Esophagus muscularis mucosa (tissue), 4 donors: ENCODE measurements at regions not wholly inside any gene's neighbourhood (a gene's known extent, or its start where the extent isn't known, plus 50 kb on each side); places are given as distances from the start of the nearest gene placed in this dataset.

Experiments used
- DNase-seq: peaks from one replicate; pipeline ENCODE4 v3.0.0-alpha.2; 2017; ENCODE audit errors: extremely low spot score
- H3K27ac ChIP-seq, 4 donors: fragments of 200-600 bp; sonication (generic); replicated peaks in 1 of 4; 1 replicate in 3 of 4; 2 replicates in 1 of 4; pipeline ENCODE4 v1.5.1; 2016 to 2019; ENCODE audit warnings: mild to moderate bottlenecking in 1 of 4
- H3K27me3 ChIP-seq, 4 donors: fragments of 200-600 bp; sonication (generic); one replicate each; pipeline versions ENCODE4 v1.5.1 to v1.6.0; 2016 to 2019
- H3K36me3 ChIP-seq, 4 donors: fragments of 200-600 bp; sonication (generic); one replicate each; pipeline ENCODE4 v1.5.1; 2016 to 2019
- H3K4me1 ChIP-seq, 4 donors: fragments of 200-600 bp; sonication (generic); one replicate each; pipeline ENCODE4 v1.5.1; 2016 to 2019
- H3K4me3 ChIP-seq, 4 donors: fragments of 200-600 bp; sonication (generic); 1 replicate in 2 of 4; 2 replicates in 2 of 4; pipeline ENCODE4 v1.5.1; 2016 to 2019; ENCODE audit warnings: mild to moderate bottlenecking in 4 of 4, moderate library complexity in 1 of 4
- H3K9me3 ChIP-seq, 4 donors: fragments of 200-600 bp; sonication (generic); 1 replicate in 3 of 4; 2 replicates in 1 of 4; pipeline ENCODE4 v1.5.1; 2016 to 2019
- CTCF ChIP-seq, 3 experiments: fragments of 200-600 bp in 2 of 3; fragments of 450-650 bp in 1 of 3; sonication (generic) in 2 of 3; IDR thresholded peaks; one replicate each; pipeline ENCODE4 v1.5.1; 2017 to 2019; ENCODE audit warnings: antibody characterized with exemption in 3 of 3, mild to moderate bottlenecking in 2 of 3, moderate library complexity in 1 of 3
- EP300 ChIP-seq: sonication (generic); formaldehyde crosslinking; IDR thresholded peaks from one replicate; pipeline ENCODE4 v1.6.1; 2017; ENCODE audit warnings: antibody characterized with exemption
- POLR2A ChIP-seq: fragments of 450-650 bp; IDR thresholded peaks from one replicate; pipeline ENCODE4 v1.6.1; 2017; ENCODE audit warnings: antibody characterized with exemption, moderate library complexity, mild to moderate bottlenecking, low read depth
- POLR2AphosphoS5 ChIP-seq, 2 donors: sonication (generic); formaldehyde crosslinking; IDR thresholded peaks; one replicate each; pipeline ENCODE4 v1.6.1; 2017; ENCODE audit warnings: antibody characterized with exemption in 2 of 2
- WGBS: methylation state at CpG from one replicate; pipeline ENCODE4 v1.1.5; 2018; 5-methylcytosine and 5-hydroxymethylcytosine counted together
- intact Hi-C: fragments of 100-400 bp; cut with DNase I; formaldehyde crosslinking; loops from one replicate; pipeline ENCODE4 v1.15.1; 2023

GRCh38 chrX:20715176-20715575, 448.5 kb upstream of the RPS6KA3 start:
- intact Hi-C loops, result no loop called here
- DNase-seq, result no peak
- H3K27me3 ChIP-seq, result no peaks in the 10 kb centered on the region
- H3K4me1 ChIP-seq, result no peaks in the 10 kb centered on the region
- no peak for TF ChIP-seq CTCF (IDR thresholded peaks at IDR 0.05)
- TF ChIP-seq EP300, result no peak
- TF ChIP-seq POLR2AphosphoS5 (IDR thresholded peaks at IDR 0.05), result no peak
- TF ChIP-seq POLR2A, result no peak
- no peaks in the 10 kb centered on the region for H3K9me3 ChIP-seq
- H3K4me3 ChIP-seq, result no peak overlapping the region
- 79% methylated on average over 3 of the region's 3 CpGs for WGBS
- no peak overlapping the region for H3K27ac ChIP-seq
- no peaks in the 10 kb centered on the region for H3K36me3 ChIP-seq

DNA sequence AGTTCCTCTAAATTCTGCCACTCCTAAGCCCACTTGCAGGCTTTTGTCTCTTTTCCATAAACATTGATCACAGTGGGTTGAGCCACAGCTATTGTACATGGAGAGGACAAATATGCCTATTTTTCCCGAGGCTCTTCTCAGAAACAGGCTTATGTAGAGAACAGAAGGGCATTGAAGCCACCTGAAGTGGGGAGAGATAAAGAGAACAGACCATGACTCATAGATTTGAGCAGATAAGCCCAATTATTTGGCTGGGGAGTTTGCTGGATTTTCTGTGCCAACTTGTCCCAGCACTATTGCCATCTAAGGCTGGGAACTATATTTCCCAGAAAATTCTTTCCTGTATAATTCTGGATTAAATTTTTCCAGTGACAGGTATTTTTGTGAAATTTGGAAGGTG, 446.1 kb upstream of the RPS6KA3 start:
- Histone ChIP-seq H3K4me3 (no peak overlapping the region), H3K27me3 (no peaks in the 10 kb centered on the region), H3K9me3 (no peaks in the 10 kb centered on the region), H3K36me3 (no peaks in the 10 kb centered on the region), H3K27ac (no peak overlapping the region), H3K4me1 (no peaks in the 10 kb centered on the region)
- intact Hi-C loops, result no loop called here
- no peak for TF ChIP-seq CTCF (IDR thresholded peaks at IDR 0.05)
- no peak for TF ChIP-seq POLR2A
- no peak for TF ChIP-seq EP300
- TF ChIP-seq POLR2AphosphoS5 (IDR thresholded peaks at IDR 0.05), result no peak
- DNase-seq, result no peak
- WGBS, result 45% methylated on average over 1 of the region's 1 CpG

GRCh38 chrX:20711366-20711765, 444.7 kb upstream of the RPS6KA3 start:
- Histone ChIP-seq H3K4me1 (no peaks in the 10 kb centered on the region), H3K9me3 (no peaks in the 10 kb centered on the region), H3K27ac (no peak overlapping the region), H3K4me3 (no peak overlapping the region), H3K36me3 (no peaks in the 10 kb centered on the region), H3K27me3 (no peaks in the 10 kb centered on the region)
- DNase-seq, result no peak
- TF ChIP-seq EP300 (no peak), CTCF (IDR thresholded peaks at IDR 0.05) (no peak), POLR2A (no peak), POLR2AphosphoS5 (IDR thresholded peaks at IDR 0.05) (no peak)
- intact Hi-C loops, result no loop called here
- 58% methylated on average over 3 of the region's 3 CpGs for WGBS

GRCh38 chrX:20693078-20693477, 426.4 kb upstream of the RPS6KA3 start:
- H3K9me3 ChIP-seq, result peaks cover 0 to 3% (median 0%) of the 10 kb centered on the region in 4 donors
- H3K4me1 ChIP-seq, result no peaks in the 10 kb centered on the region
- no peaks in the 10 kb centered on the region for H3K36me3 ChIP-seq
- no peak overlapping the region for H3K4me3 ChIP-seq
- TF ChIP-seq CTCF (IDR thresholded peaks at IDR 0.05) (no peak), POLR2AphosphoS5 (IDR thresholded peaks at IDR 0.05) (no peak), EP300 (no peak), POLR2A (no peak)
- DNase-seq, result no peak
- H3K27ac ChIP-seq, result no peak overlapping the region
- no peaks in the 10 kb centered on the region for H3K27me3 ChIP-seq
- 72% methylated on average over 2 of the region's 2 CpGs for WGBS
- intact Hi-C loops, result no loop called here

- intact Hi-C loops, result no loop called here
- TF ChIP-seq EP300 (no peak), POLR2A (no peak), CTCF (IDR thresholded peaks at IDR 0.05) (no peak), POLR2AphosphoS5 (IDR thresholded peaks at IDR 0.05) (no peak)
- Histone ChIP-seq H3K9me3 (peaks cover 0 to 3% (median 0%) of the 10 kb centered on the region in 4 donors), H3K4me3 (no peak overlapping the region), H3K36me3 (no peaks in the 10 kb centered on the region), H3K27ac (no peak overlapping the region), H3K27me3 (no peaks in the 10 kb centered on the region), H3K4me1 (no peaks in the 10 kb centered on the region)
- WGBS, result 84% methylated on average over 7 of the region's 7 CpGs
- DNase-seq, result no peak
Measured at GRCh38 chrX:20686256-20686655, 419.5 kb upstream of the RPS6KA3 start.
